GM12864 (cell line): ENCODE measurements at regions not wholly inside any gene's neighbourhood (a gene's known extent, or its start where the extent isn't known, plus 50 kb on each side); places are given as distances from the start of the nearest gene placed in this dataset.

Experiments
- DNase-seq: peaks from one replicate; pipeline ENCODE4 v3.0.0-alpha.2; 2011; ENCODE audit warnings: low read depth
- H3K4me3 ChIP-seq: 2 replicates; pipeline ENCODE4 v1.5.1; 2011; ENCODE audit warnings: mild to moderate bottlenecking, low read depth, low read length, control low read depth
- TF ChIP-seq, protein P1 (sequence below): IDR thresholded peaks from 2 replicates; pipeline ENCODE4 v1.5.1; 2011; ENCODE audit warnings: low read depth, mild to moderate bottlenecking, moderate library complexity, low read length, control low read depth, inconsistent platforms; ENCODE audit errors: missing control alignments

DNA sequence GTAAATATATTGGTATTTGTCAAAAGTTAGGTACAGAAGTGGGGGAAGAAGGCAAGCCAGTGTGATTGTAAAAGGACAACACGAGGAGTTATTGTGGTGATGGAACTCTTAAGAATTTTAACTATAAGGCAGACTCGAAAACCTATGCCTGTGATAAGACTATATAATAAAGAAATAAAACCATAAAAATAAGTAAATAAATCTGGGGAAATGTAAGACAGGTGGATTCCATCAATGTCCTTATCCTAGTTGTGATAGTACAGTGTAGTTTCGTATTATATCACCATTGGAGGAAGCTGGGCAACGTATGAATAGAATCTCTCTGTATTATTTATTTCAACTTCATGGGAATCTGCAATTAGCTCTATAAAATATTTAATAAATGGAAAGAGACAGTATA, 395.7 kb downstream of the CDC14C start:
- TF ChIP-seq, protein P1, sequence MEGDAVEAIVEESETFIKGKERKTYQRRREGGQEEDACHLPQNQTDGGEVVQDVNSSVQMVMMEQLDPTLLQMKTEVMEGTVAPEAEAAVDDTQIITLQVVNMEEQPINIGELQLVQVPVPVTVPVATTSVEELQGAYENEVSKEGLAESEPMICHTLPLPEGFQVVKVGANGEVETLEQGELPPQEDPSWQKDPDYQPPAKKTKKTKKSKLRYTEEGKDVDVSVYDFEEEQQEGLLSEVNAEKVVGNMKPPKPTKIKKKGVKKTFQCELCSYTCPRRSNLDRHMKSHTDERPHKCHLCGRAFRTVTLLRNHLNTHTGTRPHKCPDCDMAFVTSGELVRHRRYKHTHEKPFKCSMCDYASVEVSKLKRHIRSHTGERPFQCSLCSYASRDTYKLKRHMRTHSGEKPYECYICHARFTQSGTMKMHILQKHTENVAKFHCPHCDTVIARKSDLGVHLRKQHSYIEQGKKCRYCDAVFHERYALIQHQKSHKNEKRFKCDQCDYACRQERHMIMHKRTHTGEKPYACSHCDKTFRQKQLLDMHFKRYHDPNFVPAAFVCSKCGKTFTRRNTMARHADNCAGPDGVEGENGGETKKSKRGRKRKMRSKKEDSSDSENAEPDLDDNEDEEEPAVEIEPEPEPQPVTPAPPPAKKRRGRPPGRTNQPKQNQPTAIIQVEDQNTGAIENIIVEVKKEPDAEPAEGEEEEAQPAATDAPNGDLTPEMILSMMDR, result no peak

DNA sequence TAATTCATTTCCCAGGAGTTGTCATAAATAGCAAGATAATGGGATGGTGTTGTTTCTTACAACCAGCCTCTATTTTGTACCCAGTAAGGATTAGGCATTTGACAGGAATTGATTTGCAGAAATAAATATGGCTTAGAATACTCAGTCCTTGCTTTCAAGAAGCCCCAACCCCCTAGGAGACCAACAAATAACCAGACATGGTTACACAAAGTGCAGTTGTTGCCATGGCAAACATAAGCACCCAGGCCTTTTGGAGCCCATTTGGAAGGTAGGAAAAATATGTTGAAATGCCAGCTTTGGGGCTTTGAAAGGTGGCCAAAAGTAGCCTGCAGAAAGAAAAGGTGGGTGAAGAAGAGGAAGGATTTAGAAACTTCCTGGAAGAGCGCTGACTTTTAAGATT, 397.5 kb downstream of the CDC14C start:
- TF ChIP-seq, protein P1, result no peak
- no peak for DNase-seq
- no peak overlapping the region for H3K4me3 ChIP-seq

More for the DNA sequence above, 395.7 kb downstream of the CDC14C start:
- no peak overlapping the region for H3K4me3 ChIP-seq
- no peak for DNase-seq

DNA sequence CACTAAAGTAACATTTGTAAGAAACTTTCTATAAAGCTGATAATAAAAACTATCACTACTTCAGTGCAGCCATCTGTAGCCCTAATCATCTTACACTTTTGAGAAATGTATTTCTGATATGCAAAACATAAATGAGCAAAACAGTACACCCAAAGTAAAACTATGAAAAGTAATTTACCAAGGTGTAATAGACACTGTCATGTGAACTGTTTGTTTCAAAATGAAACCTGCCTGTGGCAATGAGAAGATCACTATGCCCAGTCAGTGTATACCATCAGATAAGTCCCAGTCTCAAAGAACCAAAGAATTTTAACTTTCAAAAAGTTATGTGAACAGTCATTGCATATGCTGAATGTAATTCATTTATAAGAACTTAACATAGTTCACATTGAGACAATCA, 398.1 kb downstream of the CDC14C start:
- TF ChIP-seq, protein P1, result no peak
- no peak overlapping the region for H3K4me3 ChIP-seq
- no peak for DNase-seq

DNA sequence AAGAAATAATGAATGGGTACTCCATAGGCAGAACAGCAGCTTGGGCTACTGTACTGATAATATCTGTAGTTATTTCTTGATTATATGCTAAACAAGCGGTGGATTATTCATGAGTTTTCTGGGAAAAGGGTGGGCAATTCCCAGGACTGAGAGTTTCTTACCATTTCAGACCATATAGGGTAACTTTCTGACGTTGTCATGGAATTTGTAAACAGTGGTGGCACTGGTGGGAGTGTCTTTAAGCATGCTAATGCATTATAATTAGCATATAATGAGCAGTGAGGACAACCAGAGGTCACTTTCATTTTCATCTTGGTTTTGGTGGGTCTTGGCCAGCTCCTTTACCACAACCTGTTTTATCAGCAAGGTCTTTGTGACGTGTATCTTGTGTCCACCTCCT, 399.7 kb downstream of the CDC14C start:
- no peak overlapping the region for H3K4me3 ChIP-seq
- TF ChIP-seq, protein P1, result no peak
- DNase-seq, result no peak

DNA sequence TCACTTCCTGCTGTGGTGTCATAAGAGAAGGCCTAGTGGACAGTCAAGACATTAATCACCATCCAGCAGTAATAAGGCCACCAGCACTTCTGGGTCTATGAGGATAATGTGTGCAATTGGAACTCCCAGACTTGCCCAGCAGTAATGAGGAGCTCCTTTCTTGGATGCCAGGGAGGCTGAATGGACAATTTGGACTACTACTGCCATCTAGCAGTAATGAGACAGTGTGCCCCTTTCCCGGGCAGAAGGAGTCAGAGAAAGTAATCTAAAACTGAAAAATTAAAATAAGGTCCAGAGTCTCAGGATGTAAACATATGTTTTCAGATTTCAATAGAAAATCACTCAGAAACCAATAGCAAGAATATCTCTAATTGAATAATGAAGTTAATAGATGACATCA, 400.4 kb downstream of the CDC14C start:
- DNase-seq, result no peak
- H3K4me3 ChIP-seq, result no peak overlapping the region
- TF ChIP-seq, protein P1, result no peak

DNA sequence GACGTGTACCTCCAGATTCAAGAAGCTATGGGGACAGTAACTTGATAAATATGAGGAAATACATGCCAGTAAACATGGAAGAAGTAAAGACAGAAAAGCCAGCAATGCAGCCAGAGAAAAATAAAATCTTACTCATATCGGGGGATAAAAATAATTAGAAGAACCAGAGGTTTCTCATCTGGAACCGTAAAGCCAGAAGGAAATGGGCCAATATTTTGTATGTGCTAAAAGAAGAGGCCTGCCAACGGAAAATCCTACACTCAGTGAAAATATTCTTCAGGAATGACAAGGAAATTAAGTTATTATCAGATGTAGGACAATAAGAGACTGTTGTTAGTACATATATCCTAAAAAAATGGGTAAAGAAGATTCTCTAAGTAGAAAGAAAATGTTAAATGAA, 401.2 kb downstream of the CDC14C start:
- H3K4me3 ChIP-seq, result no peak overlapping the region
- DNase-seq, result no peak
- TF ChIP-seq, protein P1, result no peak

DNA sequence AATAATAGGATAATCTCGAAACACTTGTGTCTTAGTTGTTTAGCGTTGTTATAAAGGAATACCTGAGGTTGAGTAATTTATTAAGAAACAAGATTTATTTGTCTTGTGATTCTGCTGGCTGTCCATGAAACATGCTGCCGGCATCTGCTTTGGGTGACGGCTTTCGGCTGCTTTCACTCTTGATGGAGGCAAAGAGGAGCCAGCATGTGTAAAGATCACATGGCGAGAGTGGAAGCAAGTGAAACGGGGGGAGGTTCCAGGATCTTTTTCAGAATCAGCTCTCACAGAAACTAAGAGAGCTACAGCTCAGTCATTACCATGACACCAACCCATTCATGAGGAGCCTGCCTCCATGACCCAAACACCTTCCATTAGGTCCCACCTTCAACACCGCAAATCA, 402.8 kb downstream of the CDC14C start:
- H3K4me3 ChIP-seq, result no peak overlapping the region
- DNase-seq, result no peak
- TF ChIP-seq, protein P1, result no peak
